HL-60 (cell line): ENCODE measurements at regions not wholly inside any gene's neighbourhood (a gene's known extent, or its start where the extent isn't known, plus 50 kb on each side); places are given as distances from the start of the nearest gene placed in this dataset.

ENCODE experiments used
- DNase-seq, 2 experiments: peaks; one replicate each; pipeline ENCODE4 v3.0.0-alpha.2; 2010 to 2020; ENCODE audit warnings: low read depth in 1 of 2, low spot score in 1 of 2
- H3K27ac ChIP-seq: fragments of 250-450 bp; sonication (Bioruptor Pico); replicated peaks from 2 replicates; pipeline ENCODE4 v1.5.1; 2020; ENCODE audit warnings: mild to moderate bottlenecking, moderate library complexity
- H3K27me3 ChIP-seq: fragments of 250-450 bp; sonication (Bioruptor Pico); 2 replicates; pipeline ENCODE4 v1.5.1; 2021; ENCODE audit warnings: mild to moderate bottlenecking, moderate library complexity; ENCODE audit not compliant: insufficient read depth, poor library complexity, severe bottlenecking
- H3K4me3 ChIP-seq: replicated peaks from 2 replicates; pipeline ENCODE4 v1.5.1; 2011; ENCODE audit warnings: mild to moderate bottlenecking, control low read depth, low read length; ENCODE audit not compliant: insufficient read depth
- CTCF ChIP-seq: IDR thresholded peaks from one replicate; pipeline ENCODE4 v1.5.1; 2011; ENCODE audit warnings: low read length, control low read depth, inconsistent platforms; ENCODE audit not compliant: insufficient read depth
- GABPA ChIP-seq: IDR thresholded peaks from 2 replicates; pipeline ENCODE4 v1.6.1; 2012; ENCODE audit warnings: low read depth
- POLR2AphosphoS5 ChIP-seq: IDR thresholded peaks from 2 replicates; pipeline ENCODE4 v1.6.1; 2012; ENCODE audit warnings: low read depth
- SPI1 ChIP-seq: IDR thresholded peaks from 2 replicates; pipeline ENCODE4 v1.6.1; 2012; ENCODE audit warnings: low read depth, mild to moderate bottlenecking, borderline replicate concordance
- TF ChIP-seq, protein P1 (sequence below): IDR thresholded peaks from 2 replicates; pipeline ENCODE4 v1.6.1; 2012; ENCODE audit warnings: low read depth; ENCODE audit not compliant: insufficient replicate concordance

GRCh38 chr12:39188689-39189088 is 254.2 kb downstream of the KIF21A start:
- H3K27ac ChIP-seq: no peak overlapping the region
- H3K4me3 ChIP-seq: no peak overlapping the region
- no peaks in the 10 kb centered on the region for H3K27me3 ChIP-seq
- TF ChIP-seq SPI1: no peak
- TF ChIP-seq CTCF: no peak
- TF ChIP-seq, protein P1, sequence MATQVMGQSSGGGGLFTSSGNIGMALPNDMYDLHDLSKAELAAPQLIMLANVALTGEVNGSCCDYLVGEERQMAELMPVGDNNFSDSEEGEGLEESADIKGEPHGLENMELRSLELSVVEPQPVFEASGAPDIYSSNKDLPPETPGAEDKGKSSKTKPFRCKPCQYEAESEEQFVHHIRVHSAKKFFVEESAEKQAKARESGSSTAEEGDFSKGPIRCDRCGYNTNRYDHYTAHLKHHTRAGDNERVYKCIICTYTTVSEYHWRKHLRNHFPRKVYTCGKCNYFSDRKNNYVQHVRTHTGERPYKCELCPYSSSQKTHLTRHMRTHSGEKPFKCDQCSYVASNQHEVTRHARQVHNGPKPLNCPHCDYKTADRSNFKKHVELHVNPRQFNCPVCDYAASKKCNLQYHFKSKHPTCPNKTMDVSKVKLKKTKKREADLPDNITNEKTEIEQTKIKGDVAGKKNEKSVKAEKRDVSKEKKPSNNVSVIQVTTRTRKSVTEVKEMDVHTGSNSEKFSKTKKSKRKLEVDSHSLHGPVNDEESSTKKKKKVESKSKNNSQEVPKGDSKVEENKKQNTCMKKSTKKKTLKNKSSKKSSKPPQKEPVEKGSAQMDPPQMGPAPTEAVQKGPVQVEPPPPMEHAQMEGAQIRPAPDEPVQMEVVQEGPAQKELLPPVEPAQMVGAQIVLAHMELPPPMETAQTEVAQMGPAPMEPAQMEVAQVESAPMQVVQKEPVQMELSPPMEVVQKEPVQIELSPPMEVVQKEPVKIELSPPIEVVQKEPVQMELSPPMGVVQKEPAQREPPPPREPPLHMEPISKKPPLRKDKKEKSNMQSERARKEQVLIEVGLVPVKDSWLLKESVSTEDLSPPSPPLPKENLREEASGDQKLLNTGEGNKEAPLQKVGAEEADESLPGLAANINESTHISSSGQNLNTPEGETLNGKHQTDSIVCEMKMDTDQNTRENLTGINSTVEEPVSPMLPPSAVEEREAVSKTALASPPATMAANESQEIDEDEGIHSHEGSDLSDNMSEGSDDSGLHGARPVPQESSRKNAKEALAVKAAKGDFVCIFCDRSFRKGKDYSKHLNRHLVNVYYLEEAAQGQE: no peak
- no peak for TF ChIP-seq GABPA
- no peak for TF ChIP-seq POLR2AphosphoS5
- no peak for DNase-seq

- no peak overlapping the region for H3K4me3 ChIP-seq
- DNase-seq: no peak
These were observed 256.2 kb downstream of the KIF21A start for GRCh38 chr12:39186744-39187143.

GRCh38 chr12:39178837-39179236 is 264.1 kb downstream of the KIF21A start:
- no peak for DNase-seq
- Histone ChIP-seq H3K27me3 (no peaks in the 10 kb centered on the region), H3K4me3 (no peak overlapping the region), H3K27ac (no peak overlapping the region)
- TF ChIP-seq SPI1 (no peak), POLR2AphosphoS5 (no peak), GABPA (no peak), CTCF (no peak)
- TF ChIP-seq, protein P1: no peak

More at GRCh38 chr12:39186744-39187143, 256.2 kb downstream of the KIF21A start:
- TF ChIP-seq GABPA: no peak
- TF ChIP-seq CTCF: no peak
- TF ChIP-seq, protein P1: no peak
- TF ChIP-seq SPI1: no peak
- TF ChIP-seq POLR2AphosphoS5: no peak
- H3K27me3 ChIP-seq: no peaks in the 10 kb centered on the region
- H3K27ac ChIP-seq: no peak overlapping the region
